GM21825 (cell line): ENCODE measurements at regions not wholly inside any gene's neighbourhood (a gene's known extent, or its start where the extent isn't known, plus 50 kb on each side); places are given as distances from the start of the nearest gene placed in this dataset.

Experiments used
- ATAC-seq: cut with Tn5 transposase; IDR thresholded peaks from one replicate; pipeline ENCODE4 v1.9.1; 2021; ENCODE audit warnings: mild to moderate bottlenecking, moderate library complexity; ENCODE audit not compliant: unreplicated experiment

- no peak for ATAC-seq
These were observed 394.6 kb upstream of the IL12A start for GRCh38 chr3:159593927-159594605.

- no peak for ATAC-seq
These were observed 388.3 kb upstream of the IL12A start for GRCh38 chr3:159600291-159600690.

GRCh38 chr3:159604151-159604581 lies 384.5 kb upstream of the IL12A start:
- no peak for ATAC-seq

GRCh38 chr3:159605101-159605500 lies 383.5 kb upstream of the IL12A start:
- no peak for ATAC-seq

- ATAC-seq, result no peak
These were observed 382.9 kb upstream of the IL12A start for GRCh38 chr3:159605776-159606175.

GRCh38 chr3:159607856-159608255 lies 380.8 kb upstream of the IL12A start:
- ATAC-seq, result no peak

GRCh38 chr3:159608311-159608710 lies 380.3 kb upstream of the IL12A start:
- no peak for ATAC-seq

- no peak for ATAC-seq
These were observed 379.0 kb upstream of the IL12A start for GRCh38 chr3:159609625-159610024.

- ATAC-seq, result no peak
These were observed 372.3 kb upstream of the IL12A start for GRCh38 chr3:159616234-159616825.

GRCh38 chr3:159619341-159619885 lies 369.2 kb upstream of the IL12A start:
- ATAC-seq, result no peak

- no peak for ATAC-seq
These were observed 368.4 kb upstream of the IL12A start for GRCh38 chr3:159620281-159620680.

- ATAC-seq, result no peak
These were observed 367.8 kb upstream of the IL12A start for GRCh38 chr3:159620873-159621272.

- ATAC-seq, result no peak
These were observed 364.0 kb upstream of the IL12A start for GRCh38 chr3:159624616-159625015.

GRCh38 chr3:159625594-159625993 lies 363.0 kb upstream of the IL12A start:
- no peak for ATAC-seq

GRCh38 chr3:159626598-159626997 lies 362.0 kb upstream of the IL12A start:
- ATAC-seq, result no peak

GRCh38 chr3:159627229-159627628 lies 361.4 kb upstream of the IL12A start:
- no peak for ATAC-seq

- ATAC-seq, result no peak
These were observed 361.0 kb upstream of the IL12A start for GRCh38 chr3:159627634-159628033.

- ATAC-seq, result no peak
These were observed 359.1 kb upstream of the IL12A start for GRCh38 chr3:159629329-159630084.

- ATAC-seq, result no peak
These were observed 357.4 kb upstream of the IL12A start for GRCh38 chr3:159631226-159631625.

- no peak for ATAC-seq
These were observed 356.5 kb upstream of the IL12A start for GRCh38 chr3:159632128-159632527.

GRCh38 chr3:159632851-159633250 lies 355.8 kb upstream of the IL12A start:
- ATAC-seq, result no peak

GRCh38 chr3:159634483-159634882 lies 354.2 kb upstream of the IL12A start:
- no peak for ATAC-seq
